ENCODE measurements at regions not wholly inside any gene's neighbourhood (a gene's known extent, or its start where the extent isn't known, plus 50 kb on each side); places are given as distances from the start of the nearest gene placed in this dataset.

- DNase-seq, result no peak
These were observed 374.9 kb upstream of the IRX1 start for GRCh38 chr5:3220638-3221288.

GRCh38 chr5:3220201-3220600, 375.4 kb upstream of the IRX1 start:
- no peak for DNase-seq

GRCh38 chr5:3218916-3219650, 376.5 kb upstream of the IRX1 start:
- DNase-seq, result no peak

- DNase-seq, result no peak
These were observed 377.7 kb upstream of the IRX1 start for GRCh38 chr5:3217771-3218495.

GRCh38 chr5:3217114-3217513, 378.5 kb upstream of the IRX1 start:
- no peak for DNase-seq

GRCh38 chr5:3216386-3216785, 379.2 kb upstream of the IRX1 start:
- DNase-seq, result no peak

GRCh38 chr5:3214838-3215374, 380.7 kb upstream of the IRX1 start:
- no peak for DNase-seq

- no peak for DNase-seq
These were observed 381.2 kb upstream of the IRX1 start for GRCh38 chr5:3214396-3214795.

GRCh38 chr5:3212869-3213268, 382.8 kb upstream of the IRX1 start:
- DNase-seq, result no peak

- no peak for DNase-seq
These were observed 385.1 kb upstream of the IRX1 start for GRCh38 chr5:3210531-3210930.

GRCh38 chr5:3209918-3210317, 385.7 kb upstream of the IRX1 start:
- DNase-seq, result no peak

GRCh38 chr5:3202570-3202969, 393.1 kb upstream of the IRX1 start:
- DNase-seq, result no peak

- no peak for DNase-seq
These were observed 393.7 kb upstream of the IRX1 start for GRCh38 chr5:3201941-3202340.

GRCh38 chr5:3201121-3201520, 394.5 kb upstream of the IRX1 start:
- no peak for DNase-seq

- no peak for DNase-seq
These were observed 395.5 kb upstream of the IRX1 start for GRCh38 chr5:3199962-3200755.

GRCh38 chr5:3198074-3198449, 397.6 kb upstream of the IRX1 start:
- DNase-seq, result no peak

- no peak for DNase-seq
These were observed 398.1 kb upstream of the IRX1 start for GRCh38 chr5:3197304-3198073.

GRCh38 chr5:3195994-3196393, 399.6 kb upstream of the IRX1 start:
- no peak for DNase-seq

GRCh38 chr5:3194684-3195083, 400.9 kb upstream of the IRX1 start:
- no peak for DNase-seq

- DNase-seq, result no peak
These were observed 401.4 kb upstream of the IRX1 start for GRCh38 chr5:3194271-3194670.

- no peak for DNase-seq
These were observed 404.0 kb upstream of the IRX1 start for GRCh38 chr5:3191585-3191984.

GRCh38 chr5:3190930-3191329, 404.7 kb upstream of the IRX1 start:
- DNase-seq, result no peak
